ENCODE measurements at regions not wholly inside any gene's neighbourhood (a gene's known extent, or its start where the extent isn't known, plus 50 kb on each side); places are given as distances from the start of the nearest gene placed in this dataset.

GRCh38 chr4:17427991-17428390, 83.9 kb downstream of the QDPR start:
- no peak for TF ChIP-seq POLR2A (IDR thresholded peaks at IDR 0.05)
- no peak for TF ChIP-seq CTCF (IDR thresholded peaks at IDR 0.05)

All from prostate gland (tissue), 2 donors.